ENCODE measurements at regions not wholly inside any gene's neighbourhood (a gene's known extent, or its start where the extent isn't known, plus 50 kb on each side); places are given as distances from the start of the nearest gene placed in this dataset.
A peak's percentile ranks its signal among the peaks of the same experiment; 100 is the strongest.

DNA sequence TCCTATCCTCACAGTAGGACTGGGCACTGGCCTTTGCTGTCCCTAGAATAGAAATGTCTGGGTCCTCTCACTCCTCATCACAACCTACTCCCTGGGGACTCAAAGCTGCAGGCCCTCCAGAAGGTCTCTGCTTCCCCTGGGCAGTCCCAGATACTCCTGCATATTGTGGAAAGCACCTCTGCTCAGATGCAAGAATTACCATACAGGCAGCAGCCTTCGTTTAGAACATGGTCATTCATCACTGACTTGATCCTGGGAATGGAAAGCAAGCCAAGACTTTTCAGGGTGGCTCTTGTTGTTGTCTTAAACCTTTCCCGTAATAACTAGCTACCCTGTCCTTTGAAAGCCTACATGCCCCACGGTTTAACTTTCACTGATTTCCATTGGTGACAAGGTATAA is 53.1 kb upstream of the NPAS2 start:
- H3K27ac Mint-ChIP-seq (ENCODE audit: unreplicated experiment), result peak overlapping the region; percentile 82
- peaks cover 5% of the 10 kb centered on the region for H3K36me3 Mint-ChIP-seq (ENCODE audit: insufficient read depth, unreplicated experiment)
- no peaks in the 10 kb centered on the region for H3K27me3 Mint-ChIP-seq (ENCODE audit: unreplicated experiment)
- BruUV-seq (replicated peaks), result no TSS peak
- CTCF ChIA-PET, result interaction anchor here (1.1 to 2.6 kb wide), 4 partner anchors 14 to 37 kb away, joined by 3 to 11 read pairs (median 4); no protein-coding TSS in a partner anchor
- H3K4me3 Mint-ChIP-seq (ENCODE audit: low read depth, unreplicated experiment), result no peak overlapping the region
- DNase-seq, result no peak
- no peak for TF ChIP-seq CTCF (IDR thresholded peaks at IDR 0.05; ENCODE audit: unreplicated experiment)
- H3K4me1 Mint-ChIP-seq (ENCODE audit: low read depth, unreplicated experiment), result peaks cover 47% of the 10 kb centered on the region
- intact Hi-C loops (cut with micrococcal nuclease; ENCODE audit: unreplicated experiment), result no loop called here
- no peaks in the 10 kb centered on the region for H3K9me3 Mint-ChIP-seq (ENCODE audit: low read depth, unreplicated experiment)

DNA sequence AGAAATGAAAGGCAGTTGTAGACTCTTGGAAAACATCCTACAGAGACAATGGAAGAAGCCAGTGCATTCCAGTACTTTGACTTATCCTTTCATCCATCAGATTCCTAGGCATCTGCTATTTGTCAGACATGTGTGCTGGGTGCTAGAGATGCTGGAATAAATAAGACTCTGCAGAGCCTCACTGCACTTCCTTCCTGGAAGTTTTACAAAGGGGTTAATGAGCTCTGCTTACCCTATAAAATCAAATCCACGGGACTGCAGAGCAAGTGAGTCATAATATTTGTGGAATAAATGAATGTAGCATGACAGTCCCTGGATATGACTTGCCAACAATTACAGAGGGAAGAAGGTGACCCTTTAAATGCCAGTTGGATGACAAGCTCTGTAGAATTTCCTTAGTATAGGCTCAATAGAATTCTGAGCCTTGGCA is 52.7 kb upstream of the NPAS2 start:
- Mint-ChIP-seq H3K27me3 (ENCODE audit: unreplicated experiment) (no peaks in the 10 kb centered on the region), H3K9me3 (ENCODE audit: low read depth, unreplicated experiment) (no peaks in the 10 kb centered on the region), H3K4me3 (ENCODE audit: low read depth, unreplicated experiment) (no peak overlapping the region), H3K4me1 (ENCODE audit: low read depth, unreplicated experiment) (peaks cover 43% of the 10 kb centered on the region), H3K27ac (ENCODE audit: unreplicated experiment) (peak overlapping the region; percentile 82), H3K36me3 (ENCODE audit: insufficient read depth, unreplicated experiment) (peaks cover 5% of the 10 kb centered on the region)
- intact Hi-C loops (cut with micrococcal nuclease; ENCODE audit: unreplicated experiment), result no loop called here
- no peak for TF ChIP-seq CTCF (IDR thresholded peaks at IDR 0.05; ENCODE audit: unreplicated experiment)
- no TSS peak for BruUV-seq (replicated peaks)
- DNase-seq, result no peak
- CTCF ChIA-PET, result interaction anchor here (0.6 to 2.6 kb wide), 6 partner anchors 14 to 54 kb away, joined by 3 to 11 read pairs (median 4); no protein-coding TSS in a partner anchor

DNA sequence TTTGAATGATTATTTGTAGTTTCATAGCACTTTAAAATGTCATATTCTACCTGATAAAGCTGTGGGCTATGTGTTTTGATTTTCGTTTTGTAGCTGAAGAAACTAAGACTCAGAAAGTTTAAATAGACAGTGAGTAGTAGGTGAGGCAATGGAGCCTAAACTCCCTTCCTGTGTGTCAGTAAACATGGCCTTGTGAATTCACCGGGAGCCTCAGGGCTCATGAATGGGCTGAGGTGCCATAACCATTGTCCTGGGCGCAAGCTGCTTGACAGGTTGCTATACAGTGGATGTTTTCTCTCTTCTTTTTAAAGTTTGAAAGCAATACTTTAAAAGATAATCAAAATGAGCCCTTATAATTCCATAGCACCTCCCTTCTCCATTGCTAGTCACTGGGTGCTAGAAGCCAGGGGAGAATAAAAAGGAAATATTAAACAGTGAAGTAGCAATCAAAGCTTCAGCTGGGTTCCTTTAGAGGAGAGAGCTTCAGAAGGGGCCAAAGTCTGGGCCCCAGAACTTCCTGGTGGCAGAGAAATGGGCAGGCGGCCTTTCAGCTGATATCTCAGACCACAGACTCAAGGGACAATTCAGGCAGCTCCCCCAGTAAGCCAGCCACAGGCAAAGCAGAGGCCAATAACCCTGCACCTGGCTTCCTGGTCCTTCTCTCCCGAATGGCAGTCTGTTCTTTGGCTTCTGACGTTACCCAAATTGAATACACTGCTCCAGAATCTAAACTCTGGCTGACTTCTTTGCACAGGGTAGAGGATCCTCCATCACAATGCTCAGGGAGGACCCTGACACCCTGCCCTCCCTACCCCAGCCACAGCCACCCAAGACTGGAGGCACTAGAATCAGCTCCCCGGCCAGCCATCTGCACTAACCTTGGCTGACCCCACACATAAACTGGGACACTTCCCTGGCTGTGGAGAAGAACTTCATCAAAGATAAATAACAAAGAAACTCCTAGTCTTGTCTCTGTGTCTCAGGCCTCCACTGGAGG is 51.8 kb upstream of the NPAS2 start:
- BruUV-seq (replicated peaks), result no TSS peak
- Mint-ChIP-seq H3K36me3 (ENCODE audit: insufficient read depth, unreplicated experiment) (peaks cover 5% of the 10 kb centered on the region), H3K27ac (ENCODE audit: unreplicated experiment) (peak overlapping the region; percentile 82), H3K9me3 (ENCODE audit: low read depth, unreplicated experiment) (no peaks in the 10 kb centered on the region), H3K4me3 (ENCODE audit: low read depth, unreplicated experiment) (no peak overlapping the region), H3K27me3 (ENCODE audit: unreplicated experiment) (no peaks in the 10 kb centered on the region), H3K4me1 (ENCODE audit: low read depth, unreplicated experiment) (peaks cover 39% of the 10 kb centered on the region)
- no peak for TF ChIP-seq CTCF (IDR thresholded peaks at IDR 0.05; ENCODE audit: unreplicated experiment)
- no peak for DNase-seq
- CTCF ChIA-PET, result interaction anchor here (0.6 to 2.6 kb wide), 8 partner anchors 11 to 53 kb away, joined by 3 to 11 read pairs (median 3); no protein-coding TSS in a partner anchor
- intact Hi-C loops (cut with micrococcal nuclease; ENCODE audit: unreplicated experiment), result no loop called here
